HG03039 (cell line): ENCODE measurements at regions not wholly inside any gene's neighbourhood (a gene's known extent, or its start where the extent isn't known, plus 50 kb on each side); places are given as distances from the start of the nearest gene placed in this dataset.

Experiments
- ATAC-seq: cut with Tn5 transposase; IDR thresholded peaks from one replicate; pipeline ENCODE4 v1.9.1; 2021; ENCODE audit warnings: mild to moderate bottlenecking, moderate library complexity; ENCODE audit not compliant: unreplicated experiment

GRCh38 chr10:105698592-105698991 lies 1057.5 kb downstream of the SORCS3 start:
- ATAC-seq, result no peak

- ATAC-seq, result no peak
These were observed 1056.2 kb downstream of the SORCS3 start for GRCh38 chr10:105697290-105697780.

GRCh38 chr10:105691811-105692210 lies 1050.7 kb downstream of the SORCS3 start:
- ATAC-seq, result no peak

GRCh38 chr10:105682911-105683310 lies 1041.8 kb downstream of the SORCS3 start:
- ATAC-seq, result no peak

- no peak for ATAC-seq
These were observed 1040.0 kb downstream of the SORCS3 start for GRCh38 chr10:105681051-105681450.

GRCh38 chr10:105679781-105680180 lies 1038.7 kb downstream of the SORCS3 start:
- no peak for ATAC-seq

GRCh38 chr10:105675333-105675732 lies 1034.2 kb downstream of the SORCS3 start:
- no peak for ATAC-seq

GRCh38 chr10:105674448-105674847 lies 1033.4 kb downstream of the SORCS3 start:
- no peak for ATAC-seq

GRCh38 chr10:105658696-105659095 lies 1017.6 kb downstream of the SORCS3 start:
- ATAC-seq, result no peak

- no peak for ATAC-seq
These were observed 1015.8 kb downstream of the SORCS3 start for GRCh38 chr10:105656856-105657255.

- no peak for ATAC-seq
These were observed 1009.2 kb downstream of the SORCS3 start for GRCh38 chr10:105650306-105650705.

GRCh38 chr10:105647354-105647753 lies 1006.3 kb downstream of the SORCS3 start:
- no peak for ATAC-seq

GRCh38 chr10:105644978-105645377 lies 1003.9 kb downstream of the SORCS3 start:
- ATAC-seq, result no peak

- no peak for ATAC-seq
These were observed 1003.5 kb downstream of the SORCS3 start for GRCh38 chr10:105644559-105644958.

- ATAC-seq, result no peak
These were observed 1003.0 kb downstream of the SORCS3 start for GRCh38 chr10:105644091-105644490.

GRCh38 chr10:105643660-105644059 lies 1002.6 kb downstream of the SORCS3 start:
- ATAC-seq, result no peak

GRCh38 chr10:105634281-105634680 lies 993.2 kb downstream of the SORCS3 start:
- no peak for ATAC-seq

- ATAC-seq, result no peak
These were observed 974.8 kb downstream of the SORCS3 start for GRCh38 chr10:105615715-105616365.

- ATAC-seq, result no peak
These were observed 970.2 kb downstream of the SORCS3 start for GRCh38 chr10:105611244-105611798.

GRCh38 chr10:105609451-105609850 lies 968.4 kb downstream of the SORCS3 start:
- ATAC-seq, result no peak

GRCh38 chr10:105605918-105606317 lies 964.8 kb downstream of the SORCS3 start:
- no peak for ATAC-seq

GRCh38 chr10:105605104-105605503 lies 964.0 kb downstream of the SORCS3 start:
- no peak for ATAC-seq

GRCh38 chr10:105598207-105598606 lies 957.1 kb downstream of the SORCS3 start:
- ATAC-seq, result no peak
